ENCODE measurements at regions not wholly inside any gene's neighbourhood (a gene's known extent, or its start where the extent isn't known, plus 50 kb on each side); places are given as distances from the start of the nearest gene placed in this dataset.
"Not testable (repeated sequence)": the region's sequence is repeated elsewhere in the genome, so short reads cannot be mapped to it uniquely, and the experiment has no call there.

GRCh38 chr3:87564438-87564837 is 288.1 kb upstream of the POU1F1 start:
- FAIRE-seq, result no peak

GRCh38 chr3:87563712-87564111 is 287.3 kb upstream of the POU1F1 start:
- FAIRE-seq, result no peak

- FAIRE-seq, result no peak
Observed at GRCh38 chr3:87558492-87558891, 282.1 kb upstream of the POU1F1 start.

- FAIRE-seq, result no peak
Observed at GRCh38 chr3:87555290-87555689, 278.9 kb upstream of the POU1F1 start.

GRCh38 chr3:87553058-87553457 is 276.7 kb upstream of the POU1F1 start:
- FAIRE-seq, result no peak

- FAIRE-seq, result no peak
Observed at GRCh38 chr3:87550892-87551291, 274.5 kb upstream of the POU1F1 start.

GRCh38 chr3:87549208-87549607 is 272.8 kb upstream of the POU1F1 start:
- FAIRE-seq, result no peak

GRCh38 chr3:87548271-87548670 is 271.9 kb upstream of the POU1F1 start:
- FAIRE-seq, result no peak

GRCh38 chr3:87546216-87546615 is 269.8 kb upstream of the POU1F1 start:
- no peak for FAIRE-seq

- not testable (repeated sequence) for FAIRE-seq
Observed at GRCh38 chr3:87543408-87543807, 267.0 kb upstream of the POU1F1 start.

GRCh38 chr3:87541723-87542122 is 265.3 kb upstream of the POU1F1 start:
- FAIRE-seq, result no peak

- FAIRE-seq, result not testable (repeated sequence)
Observed at GRCh38 chr3:87538722-87539121, 262.3 kb upstream of the POU1F1 start.

- no peak for FAIRE-seq
Observed at GRCh38 chr3:87509401-87509800, 233.0 kb upstream of the POU1F1 start.

GRCh38 chr3:87508921-87509320 is 232.5 kb upstream of the POU1F1 start:
- FAIRE-seq, result no peak

- FAIRE-seq, result no peak
Observed at GRCh38 chr3:87507753-87508152, 231.4 kb upstream of the POU1F1 start.

GRCh38 chr3:87503900-87504498 is 227.6 kb upstream of the POU1F1 start:
- peak; percentile 97 for FAIRE-seq

- no peak for FAIRE-seq
Observed at GRCh38 chr3:87501076-87501475, 224.7 kb upstream of the POU1F1 start.

- no peak for FAIRE-seq
Observed at GRCh38 chr3:87498358-87499080, 222.1 kb upstream of the POU1F1 start.

GRCh38 chr3:87495938-87496337 is 219.6 kb upstream of the POU1F1 start:
- FAIRE-seq, result no peak

GRCh38 chr3:87494264-87494663 is 217.9 kb upstream of the POU1F1 start:
- no peak for FAIRE-seq

GRCh38 chr3:87491843-87492242 is 215.5 kb upstream of the POU1F1 start:
- no peak for FAIRE-seq

GRCh38 chr3:87489892-87490291 is 213.5 kb upstream of the POU1F1 start:
- FAIRE-seq, result no peak

GRCh38 chr3:87488765-87489164 is 212.4 kb upstream of the POU1F1 start:
- no peak for FAIRE-seq

GRCh38 chr3:87486635-87487034 is 210.3 kb upstream of the POU1F1 start:
- not testable (repeated sequence) for FAIRE-seq

GRCh38 chr3:87486115-87486514 is 209.7 kb upstream of the POU1F1 start:
- no peak for FAIRE-seq

Data from islet of Langerhans (tissue), 1 donor.